ENCODE measurements at regions not wholly inside any gene's neighbourhood (a gene's known extent, or its start where the extent isn't known, plus 50 kb on each side); places are given as distances from the start of the nearest gene placed in this dataset.

DNA sequence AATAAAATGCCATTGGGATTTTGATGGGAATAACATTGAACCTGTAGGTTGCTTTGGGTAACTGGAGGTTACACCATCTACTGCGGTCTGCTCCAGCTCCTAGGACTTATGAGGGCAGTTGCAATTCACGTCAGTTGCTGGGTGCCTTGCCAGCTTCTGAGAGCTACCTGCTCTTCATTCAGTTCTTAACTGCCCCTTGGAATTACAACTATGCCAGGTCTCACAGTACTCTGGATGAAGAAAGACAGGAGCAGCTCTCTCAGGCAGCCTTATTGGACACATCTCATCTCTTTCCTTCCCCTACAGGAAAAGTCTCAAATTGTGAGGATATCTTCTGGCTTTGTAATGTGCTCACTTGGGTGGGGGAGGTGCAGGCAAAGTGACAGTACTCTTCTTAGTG is 1643.3 kb downstream of the GRIK2 start:
- no peak for TF ChIP-seq CTCF (IDR thresholded peaks at IDR 0.05)
- no peak for TF ChIP-seq POLR2A (IDR thresholded peaks at IDR 0.05)
- no peak for TF ChIP-seq EP300 (IDR thresholded peaks at IDR 0.05)
- TF ChIP-seq POLR2AphosphoS5 (IDR thresholded peaks at IDR 0.05) = no peak
- WGBS = 80% methylated on average over 2 of the region's 2 CpGs
- H3K27ac ChIP-seq = no peak overlapping the region

GRCh38 chr6:103027271-103027931 is 1633.9 kb downstream of the GRIK2 start:
- H3K4me1 ChIP-seq = no peaks in the 10 kb centered on the region
- H3K27me3 ChIP-seq = no peaks in the 10 kb centered on the region
- no peak for DNase-seq (ENCODE audit: low spot score in 2 of 2)
- H3K4me3 ChIP-seq = no peak overlapping the region
- H3K36me3 ChIP-seq = no peaks in the 10 kb centered on the region
- WGBS = 74% methylated on average over 7 of the region's 7 CpGs
- no peak overlapping the region for H3K27ac ChIP-seq
- no peaks in the 10 kb centered on the region for H3K9me3 ChIP-seq
- TF ChIP-seq CTCF (IDR thresholded peaks at IDR 0.05) (no peak), POLR2AphosphoS5 (IDR thresholded peaks at IDR 0.05) (no peak), EP300 (IDR thresholded peaks at IDR 0.05) (no peak), POLR2A (IDR thresholded peaks at IDR 0.05) (no peak)

More for the DNA sequence above, 1643.3 kb downstream of the GRIK2 start:
- Histone ChIP-seq H3K36me3 (no peaks in the 10 kb centered on the region), H3K4me1 (no peaks in the 10 kb centered on the region), H3K27me3 (no peaks in the 10 kb centered on the region), H3K9me3 (no peaks in the 10 kb centered on the region), H3K4me3 (no peak overlapping the region)
- DNase-seq (ENCODE audit: low spot score in 2 of 2) = no peak

GRCh38 chr6:103018426-103018825 is 1624.9 kb downstream of the GRIK2 start:
- no peaks in the 10 kb centered on the region for H3K9me3 ChIP-seq
- H3K4me1 ChIP-seq = no peaks in the 10 kb centered on the region
- H3K4me3 ChIP-seq = no peak overlapping the region
- H3K36me3 ChIP-seq = no peaks in the 10 kb centered on the region
- WGBS = 90% methylated on average over 5 of the region's 7 CpGs
- H3K27ac ChIP-seq = no peak overlapping the region
- no peaks in the 10 kb centered on the region for H3K27me3 ChIP-seq
- DNase-seq (ENCODE audit: low spot score in 2 of 2) = no peak
- TF ChIP-seq EP300 (IDR thresholded peaks at IDR 0.05) = no peak
- TF ChIP-seq POLR2AphosphoS5 (IDR thresholded peaks at IDR 0.05) = no peak
- no peak for TF ChIP-seq CTCF (IDR thresholded peaks at IDR 0.05)
- TF ChIP-seq POLR2A (IDR thresholded peaks at IDR 0.05) = no peak

DNA sequence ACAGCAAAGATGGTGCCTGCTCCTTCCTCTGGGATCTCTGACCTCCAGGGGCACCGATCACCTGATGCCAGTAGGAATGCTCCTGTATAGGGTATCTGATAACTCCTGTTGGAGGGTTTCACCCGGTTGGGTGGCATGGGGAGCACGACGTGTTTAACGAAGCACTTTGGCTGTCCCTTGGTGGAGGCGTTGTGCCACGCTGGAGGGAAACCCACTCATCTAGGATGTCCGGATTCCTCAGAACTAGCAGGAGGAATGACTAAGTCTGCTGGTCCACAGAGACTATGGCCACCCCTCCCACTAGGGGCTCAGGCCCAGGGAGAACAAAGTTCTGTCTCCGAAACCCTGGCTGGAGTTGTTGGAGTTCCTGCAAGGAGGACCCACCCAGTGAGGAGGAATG is 1624.4 kb downstream of the GRIK2 start:
- Histone ChIP-seq H3K4me3 (no peak overlapping the region), H3K27me3 (no peaks in the 10 kb centered on the region), H3K36me3 (no peaks in the 10 kb centered on the region), H3K4me1 (no peaks in the 10 kb centered on the region), H3K9me3 (no peaks in the 10 kb centered on the region), H3K27ac (no peak overlapping the region)
- WGBS = 100% methylated on average over 1 of the region's 9 CpGs
- TF ChIP-seq POLR2AphosphoS5 (IDR thresholded peaks at IDR 0.05) (no peak), POLR2A (IDR thresholded peaks at IDR 0.05) (no peak), EP300 (IDR thresholded peaks at IDR 0.05) (no peak)
- no peak for DNase-seq (ENCODE audit: low spot score in 2 of 2)

- no peaks in the 10 kb centered on the region for H3K27me3 ChIP-seq
- DNase-seq (ENCODE audit: low spot score in 2 of 2) = no peak
- no peak for TF ChIP-seq CTCF (IDR thresholded peaks at IDR 0.05)
- no peak for TF ChIP-seq POLR2AphosphoS5 (IDR thresholded peaks at IDR 0.05)
- no peak for TF ChIP-seq EP300 (IDR thresholded peaks at IDR 0.05)
- TF ChIP-seq POLR2A (IDR thresholded peaks at IDR 0.05) = no peak
- H3K9me3 ChIP-seq = no peaks in the 10 kb centered on the region
- WGBS = 32% methylated on average over 2 of the region's 2 CpGs
- no peak overlapping the region for H3K4me3 ChIP-seq
- no peak overlapping the region for H3K27ac ChIP-seq
- H3K36me3 ChIP-seq = no peaks in the 10 kb centered on the region
- no peaks in the 10 kb centered on the region for H3K4me1 ChIP-seq
Measured at GRCh38 chr6:103011605-103012004, 1618.1 kb downstream of the GRIK2 start.

DNA sequence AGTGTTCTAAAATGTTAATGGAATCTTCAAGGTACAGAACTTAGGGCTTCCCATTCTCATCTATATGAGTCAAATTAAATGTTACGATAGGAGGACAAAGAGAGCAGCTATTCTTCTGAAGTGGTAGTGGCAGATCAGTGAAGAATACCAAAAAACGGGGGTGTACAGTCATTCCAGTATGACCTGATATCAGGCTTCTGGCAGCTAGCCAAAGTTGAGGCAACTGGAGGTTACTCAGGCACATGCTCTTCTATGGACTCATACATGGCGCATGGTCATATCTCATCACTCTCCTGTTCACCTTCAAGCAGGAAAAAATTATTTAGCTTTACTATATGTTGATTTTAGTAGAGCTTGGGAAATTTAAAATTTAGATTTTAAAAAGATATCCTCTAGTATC is 1608.8 kb downstream of the GRIK2 start:
- WGBS = 71% methylated on average over 3 of the region's 3 CpGs
- no peak overlapping the region for H3K4me3 ChIP-seq
- no peak overlapping the region for H3K27ac ChIP-seq
- no peaks in the 10 kb centered on the region for H3K4me1 ChIP-seq
- no peaks in the 10 kb centered on the region for H3K36me3 ChIP-seq
- H3K9me3 ChIP-seq = no peaks in the 10 kb centered on the region
- no peaks in the 10 kb centered on the region for H3K27me3 ChIP-seq
- DNase-seq (ENCODE audit: low spot score in 2 of 2) = no peak
- TF ChIP-seq POLR2AphosphoS5 (IDR thresholded peaks at IDR 0.05) = no peak
- no peak for TF ChIP-seq POLR2A (IDR thresholded peaks at IDR 0.05)
- no peak for TF ChIP-seq CTCF (IDR thresholded peaks at IDR 0.05)
- no peak for TF ChIP-seq EP300 (IDR thresholded peaks at IDR 0.05)
